Spleen (tissue), 11 donors: ENCODE measurements at regions not wholly inside any gene's neighbourhood (a gene's known extent, or its start where the extent isn't known, plus 50 kb on each side); places are given as distances from the start of the nearest gene placed in this dataset.

Source experiments
- DNase-seq: peaks from one replicate; pipeline ENCODE4 v3.0.0-alpha.2; 2020
- H3K27ac ChIP-seq, 8 donors: fragments of 200-600 bp; sonication (generic) in 7 of 8; 1 replicate in 4 of 8; 2 replicates in 4 of 8; pipeline versions ENCODE4 v1.5.0 to v1.8.0; 2016 to 2021; ENCODE audit warnings: inconsistent platforms in 4 of 8, mild to moderate bottlenecking in 4 of 8, moderate library complexity in 1 of 8
- H3K27me3 ChIP-seq, 7 donors: fragments of 200-600 bp; sonication (generic) in 6 of 7; replicated peaks in 1 of 7; 1 replicate in 4 of 7; 2 replicates in 3 of 7; pipeline versions ENCODE4 v1.5.0 to v1.8.0; 2016 to 2021; ENCODE audit warnings: inconsistent platforms in 3 of 7, mild to moderate bottlenecking in 1 of 7
- H3K36me3 ChIP-seq, 6 donors: fragments of 200-600 bp; sonication (generic) in 5 of 6; 1 replicate in 4 of 6; 2 replicates in 2 of 6; pipeline versions ENCODE4 v1.5.0 to v1.8.0; 2016 to 2021; ENCODE audit warnings: inconsistent platforms in 2 of 6
- H3K4me1 ChIP-seq, 6 donors: fragments of 200-600 bp; sonication (generic) in 5 of 6; 1 replicate in 3 of 6; 2 replicates in 3 of 6; pipeline versions ENCODE4 v1.5.0 to v1.8.0; 2016 to 2021; ENCODE audit warnings: inconsistent platforms in 3 of 6
- H3K4me3 ChIP-seq, 8 donors: fragments of 200-600 bp; sonication (generic) in 7 of 8; 1 replicate in 4 of 8; 2 replicates in 4 of 8; pipeline versions ENCODE4 v1.5.0 to v1.8.0; 2016 to 2021; ENCODE audit warnings: inconsistent platforms in 4 of 8, mild to moderate bottlenecking in 4 of 8, moderate library complexity in 2 of 8
- H3K9me3 ChIP-seq, 8 donors: fragments of 200-600 bp; sonication (generic) in 7 of 8; 1 replicate in 4 of 8; 2 replicates in 4 of 8; pipeline versions ENCODE4 v1.5.0 to v1.8.0; 2016 to 2021; ENCODE audit warnings: inconsistent platforms in 4 of 8
- POLR2A ChIP-seq, 3 donors: fragments of 450-650 bp; IDR thresholded peaks; one replicate each; pipeline ENCODE4 v1.5.1; 2017; ENCODE audit warnings: antibody characterized with exemption in 3 of 3, mild to moderate bottlenecking in 1 of 3
- POLR2AphosphoS5 ChIP-seq, 3 donors: sonication (generic); formaldehyde crosslinking; IDR thresholded peaks; one replicate each; pipeline ENCODE4 v1.5.1; 2017; ENCODE audit warnings: antibody characterized with exemption in 3 of 3
- WGBS, 5 donors: extraction: QIAGEN DNeasy Blood & Tissue Kit in 3 of 5; methylation state at CpG; one replicate each; pipeline versions ENCODE4 v1.1.5 to v1.1.7; 2013 to 2018; 5-methylcytosine and 5-hydroxymethylcytosine counted together
- intact Hi-C: fragments of 100-400 bp; cut with DNase I; formaldehyde crosslinking; loops from one replicate; pipeline ENCODE4 v1.15.0; 2023; ENCODE audit warnings: low total_unique reads
- TF ChIP-seq, protein P1 (sequence below), 11 experiments: fragments of 200-600 bp in 7 of 11; fragments of 450-650 bp in 4 of 11; sonication (generic) in 4 of 11; IDR thresholded peaks in 8 of 11; conservative IDR thresholded peaks in 3 of 11; 1 replicate in 7 of 11; 2 replicates in 4 of 11; pipeline versions ENCODE4 v1.4.0 to v1.8.0; 2016 to 2021; ENCODE audit warnings: antibody characterized with exemption in 11 of 11, inconsistent platforms in 4 of 11, mild to moderate bottlenecking in 1 of 11
- donor health status: healthy with polysubstance abuse.
- donor health status: DM: no; HTN: no; CAD: no; lungs with moderate emphysema.
- donor health status: DM: no; HTN: no; CAD: no.
- donor health status: Bipolar disorder and iron deficiency.
- donor health status: healthy.
- donor health status: DM: no; HTN: no; CAD: no.
- donor health status: DM: yes; HTN: yes; CAD: no.

DNA sequence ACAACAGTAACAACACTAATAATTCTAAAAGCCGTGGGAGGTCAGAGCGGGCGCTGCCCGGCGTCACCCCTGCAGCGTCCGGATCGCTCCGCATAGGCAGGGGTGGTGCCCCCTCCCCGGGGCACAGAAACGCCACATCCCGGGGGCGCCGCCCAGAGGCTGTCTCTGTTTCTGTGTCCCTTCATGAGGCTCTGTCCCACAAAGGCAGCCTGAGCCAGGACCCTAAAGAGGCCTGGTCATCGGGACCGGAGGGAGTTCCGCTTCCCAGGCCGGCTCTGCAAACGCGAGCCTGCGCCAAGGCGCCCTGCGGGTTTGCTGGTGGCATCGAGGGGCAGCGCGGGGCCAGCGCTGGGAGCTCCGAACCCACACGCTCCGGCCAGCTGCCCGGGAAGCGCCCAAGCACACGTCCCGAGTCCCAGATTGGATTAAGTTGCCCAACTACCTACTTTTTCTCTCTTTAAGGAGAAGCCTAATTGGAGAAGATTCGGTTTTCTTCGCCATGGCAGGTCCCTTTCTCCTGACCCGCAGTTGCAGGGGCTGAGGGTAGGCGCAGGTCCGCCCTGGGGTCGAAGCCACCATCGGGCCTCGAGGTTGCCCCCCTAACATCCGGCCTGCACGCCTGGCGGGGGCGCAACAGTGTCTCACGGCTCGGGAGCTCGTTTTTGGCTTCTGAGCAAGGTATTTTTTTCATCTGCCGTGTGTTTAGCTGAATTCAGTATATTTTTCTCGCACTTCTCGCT, 421.7 kb downstream of the VRK1 start:
- no peak for TF ChIP-seq POLR2A (IDR thresholded peaks at IDR 0.05)
- TF ChIP-seq, protein P1, sequence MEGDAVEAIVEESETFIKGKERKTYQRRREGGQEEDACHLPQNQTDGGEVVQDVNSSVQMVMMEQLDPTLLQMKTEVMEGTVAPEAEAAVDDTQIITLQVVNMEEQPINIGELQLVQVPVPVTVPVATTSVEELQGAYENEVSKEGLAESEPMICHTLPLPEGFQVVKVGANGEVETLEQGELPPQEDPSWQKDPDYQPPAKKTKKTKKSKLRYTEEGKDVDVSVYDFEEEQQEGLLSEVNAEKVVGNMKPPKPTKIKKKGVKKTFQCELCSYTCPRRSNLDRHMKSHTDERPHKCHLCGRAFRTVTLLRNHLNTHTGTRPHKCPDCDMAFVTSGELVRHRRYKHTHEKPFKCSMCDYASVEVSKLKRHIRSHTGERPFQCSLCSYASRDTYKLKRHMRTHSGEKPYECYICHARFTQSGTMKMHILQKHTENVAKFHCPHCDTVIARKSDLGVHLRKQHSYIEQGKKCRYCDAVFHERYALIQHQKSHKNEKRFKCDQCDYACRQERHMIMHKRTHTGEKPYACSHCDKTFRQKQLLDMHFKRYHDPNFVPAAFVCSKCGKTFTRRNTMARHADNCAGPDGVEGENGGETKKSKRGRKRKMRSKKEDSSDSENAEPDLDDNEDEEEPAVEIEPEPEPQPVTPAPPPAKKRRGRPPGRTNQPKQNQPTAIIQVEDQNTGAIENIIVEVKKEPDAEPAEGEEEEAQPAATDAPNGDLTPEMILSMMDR (IDR thresholded peaks at IDR 0.05 in 8 of 11, conservative IDR thresholded peaks at IDR 0.05 in 3 of 11) = no peak
- peak in 1 of 3 donors; percentile 6 for TF ChIP-seq POLR2AphosphoS5 (IDR thresholded peaks at IDR 0.05)
- WGBS, 5 donors = 1 to 2% (median 1%) methylated on average over 35 to 52 of the region's 52 CpGs
- Histone ChIP-seq H3K27me3 (peaks cover 0 to 58% (median 19%) of the 10 kb centered on the region in 7 donors), H3K27ac (peak overlapping the region in 1 of 8 donors; percentile 33), H3K9me3 (no peaks in the 10 kb centered on the region), H3K4me3 (peak overlapping the region; percentile 26 to 69 (median 38)), H3K36me3 (no peaks in the 10 kb centered on the region), H3K4me1 (peaks cover 3 to 21% (median 15%) of the 10 kb centered on the region in 6 donors)
- intact Hi-C loops = no loop called here
- DNase-seq = peak; percentile 80

- DNase-seq = no peak
- H3K9me3 ChIP-seq = no peaks in the 10 kb centered on the region
- intact Hi-C loops = no loop called here
- peak overlapping the region; percentile 26 to 69 (median 38) for H3K4me3 ChIP-seq
- 11 to 15% (median 14%) methylated on average over 20 to 32 of the region's 32 CpGs for WGBS, 5 donors
- no peak overlapping the region for H3K27ac ChIP-seq
- H3K4me1 ChIP-seq = peaks cover 3 to 21% (median 15%) of the 10 kb centered on the region in 6 donors
- H3K27me3 ChIP-seq = peaks cover 0 to 62% (median 19%) of the 10 kb centered on the region in 7 donors
- H3K36me3 ChIP-seq = no peaks in the 10 kb centered on the region
- TF ChIP-seq POLR2A (IDR thresholded peaks at IDR 0.05) = no peak
- TF ChIP-seq POLR2AphosphoS5 (IDR thresholded peaks at IDR 0.05) = no peak
- TF ChIP-seq, protein P1 (IDR thresholded peaks at IDR 0.05 in 8 of 11, conservative IDR thresholded peaks at IDR 0.05 in 3 of 11) = no peak
These were observed 422.3 kb downstream of the VRK1 start for GRCh38 chr14:97219431-97220017.

GRCh38 chr14:97221572-97222285, 424.5 kb downstream of the VRK1 start:
- H3K9me3 ChIP-seq = no peaks in the 10 kb centered on the region
- H3K4me1 ChIP-seq = peaks cover 3 to 21% (median 15%) of the 10 kb centered on the region in 6 donors
- no peak overlapping the region for H3K27ac ChIP-seq
- no peaks in the 10 kb centered on the region for H3K36me3 ChIP-seq
- WGBS, 5 donors = 62 to 74% (median 68%) methylated on average over 11 of the region's 11 CpGs
- intact Hi-C loops = no loop called here
- TF ChIP-seq POLR2AphosphoS5 (IDR thresholded peaks at IDR 0.05) (no peak), POLR2A (IDR thresholded peaks at IDR 0.05) (no peak)
- TF ChIP-seq, protein P1 (IDR thresholded peaks at IDR 0.05 in 8 of 11, conservative IDR thresholded peaks at IDR 0.05 in 3 of 11) = no peak
- H3K27me3 ChIP-seq = peaks cover 0 to 62% (median 19%) of the 10 kb centered on the region in 7 donors
- no peak overlapping the region for H3K4me3 ChIP-seq
- DNase-seq = no peak
